Prostate gland (tissue), 2 donors: ENCODE measurements at regions not wholly inside any gene's neighbourhood (a gene's known extent, or its start where the extent isn't known, plus 50 kb on each side); places are given as distances from the start of the nearest gene placed in this dataset.

Source experiments
- DNase-seq: peaks from one replicate; pipeline ENCODE4 v3.0.0-alpha.2; 2019; ENCODE audit warnings: low spot score
- H3K27ac ChIP-seq, 2 donors: fragments of 200-600 bp; sonication (generic); 2 replicates each; pipeline ENCODE4 v1.5.1; 2017 to 2019
- H3K27me3 ChIP-seq: fragments of 200-600 bp; sonication (generic); replicated peaks from 2 replicates; pipeline ENCODE4 v1.5.1; 2019; ENCODE audit not compliant: insufficient read depth
- H3K36me3 ChIP-seq, 2 donors: fragments of 200-600 bp; sonication (generic); 1 replicate in 1 of 2; 2 replicates in 1 of 2; pipeline versions ENCODE4 v1.5.1 to v1.8.1; 2017 to 2019
- H3K4me1 ChIP-seq: fragments of 200-600 bp; sonication (generic); replicated peaks from 2 replicates; pipeline ENCODE4 v1.5.1; 2019
- H3K4me3 ChIP-seq, 2 donors: fragments of 200-600 bp; sonication (generic); 2 replicates each; pipeline ENCODE4 v1.5.1; 2017 to 2019
- H3K9me3 ChIP-seq: fragments of 200-600 bp; sonication (generic); 2 replicates; pipeline ENCODE4 v1.5.1; 2017
- POLR2A ChIP-seq: fragments of 450-650 bp; IDR thresholded peaks from one replicate; pipeline ENCODE4 v1.6.1; 2016; ENCODE audit warnings: antibody characterized with exemption, mild to moderate bottlenecking
- POLR2AphosphoS5 ChIP-seq: sonication (generic); formaldehyde crosslinking; IDR thresholded peaks from one replicate; pipeline ENCODE4 v1.6.1; 2017; ENCODE audit warnings: antibody characterized with exemption
- WGBS: methylation state at CpG from one replicate; pipeline ENCODE4 v1.1.5; 2018; 5-methylcytosine and 5-hydroxymethylcytosine counted together
- intact Hi-C: fragments of 100-400 bp; cut with DNase I; formaldehyde crosslinking; loops from one replicate; pipeline ENCODE4 v1.14.2; 2022
- TF ChIP-seq, protein P1 (sequence below), 4 experiments: fragments of 200-600 bp in 2 of 4; fragments of 450-650 bp in 2 of 4; sonication (generic) in 2 of 4; IDR thresholded peaks; 1 replicate in 3 of 4; 2 replicates in 1 of 4; pipeline ENCODE4 v1.5.1; 2016 to 2019; ENCODE audit warnings: antibody characterized with exemption in 4 of 4, mild to moderate bottlenecking in 2 of 4, moderate library complexity in 2 of 4

DNA sequence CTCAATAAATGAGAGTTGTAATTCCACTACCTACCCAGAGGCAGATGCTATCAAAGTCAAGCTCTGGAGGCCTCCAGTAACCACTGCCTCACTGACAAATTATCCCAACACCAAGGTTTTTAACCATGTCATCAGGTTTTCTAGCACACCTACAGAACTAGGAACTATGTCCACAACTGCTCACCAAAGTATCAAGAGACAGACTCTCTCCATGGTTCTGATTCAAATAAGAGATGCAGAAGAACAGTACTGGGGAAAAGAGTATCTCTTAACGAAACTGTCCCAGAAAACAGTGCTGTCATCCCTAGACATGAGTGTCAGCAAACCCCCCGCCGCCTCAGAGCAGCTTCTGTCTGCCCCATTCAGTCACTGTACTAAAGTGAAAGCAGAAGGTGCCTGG lies 301.7 kb downstream of the OMA1 start:
- intact Hi-C loops = no loop called here
- no peak overlapping the region for H3K4me3 ChIP-seq
- H3K27ac ChIP-seq = no peak overlapping the region

DNA sequence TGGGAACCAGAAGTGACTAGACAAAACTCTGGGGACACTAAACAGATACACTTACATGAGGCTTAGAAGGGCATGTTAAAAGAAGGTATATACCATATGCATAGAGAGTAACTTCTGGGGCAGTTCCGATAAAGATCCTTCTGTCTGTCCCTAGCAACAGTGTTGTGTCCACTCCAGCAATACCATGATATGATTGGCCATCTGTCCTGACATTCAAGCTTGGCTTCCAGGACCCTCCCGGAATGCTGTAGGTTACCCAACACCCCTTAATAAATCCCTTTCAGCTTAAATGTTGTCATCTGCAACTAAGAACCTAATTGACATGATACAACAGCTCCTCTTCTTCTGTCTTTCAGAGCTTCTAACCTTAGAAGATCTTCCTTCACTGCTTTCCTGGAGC lies 307.7 kb downstream of the OMA1 start:
- Histone ChIP-seq H3K4me1 (no peaks in the 10 kb centered on the region), H3K27me3 (no peaks in the 10 kb centered on the region), H3K36me3 (no peaks in the 10 kb centered on the region), H3K4me3 (no peak overlapping the region), H3K9me3 (no peaks in the 10 kb centered on the region), H3K27ac (no peak overlapping the region)
- intact Hi-C loops = no loop called here
- no peak for DNase-seq
- WGBS = 80% methylated on average over 2 of the region's 2 CpGs
- TF ChIP-seq POLR2A (no peak), POLR2AphosphoS5 (no peak)
- TF ChIP-seq, protein P1, sequence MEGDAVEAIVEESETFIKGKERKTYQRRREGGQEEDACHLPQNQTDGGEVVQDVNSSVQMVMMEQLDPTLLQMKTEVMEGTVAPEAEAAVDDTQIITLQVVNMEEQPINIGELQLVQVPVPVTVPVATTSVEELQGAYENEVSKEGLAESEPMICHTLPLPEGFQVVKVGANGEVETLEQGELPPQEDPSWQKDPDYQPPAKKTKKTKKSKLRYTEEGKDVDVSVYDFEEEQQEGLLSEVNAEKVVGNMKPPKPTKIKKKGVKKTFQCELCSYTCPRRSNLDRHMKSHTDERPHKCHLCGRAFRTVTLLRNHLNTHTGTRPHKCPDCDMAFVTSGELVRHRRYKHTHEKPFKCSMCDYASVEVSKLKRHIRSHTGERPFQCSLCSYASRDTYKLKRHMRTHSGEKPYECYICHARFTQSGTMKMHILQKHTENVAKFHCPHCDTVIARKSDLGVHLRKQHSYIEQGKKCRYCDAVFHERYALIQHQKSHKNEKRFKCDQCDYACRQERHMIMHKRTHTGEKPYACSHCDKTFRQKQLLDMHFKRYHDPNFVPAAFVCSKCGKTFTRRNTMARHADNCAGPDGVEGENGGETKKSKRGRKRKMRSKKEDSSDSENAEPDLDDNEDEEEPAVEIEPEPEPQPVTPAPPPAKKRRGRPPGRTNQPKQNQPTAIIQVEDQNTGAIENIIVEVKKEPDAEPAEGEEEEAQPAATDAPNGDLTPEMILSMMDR (IDR thresholded peaks at IDR 0.05) = no peak

More for the DNA sequence above, 301.7 kb downstream of the OMA1 start:
- peaks cover 7% of the 10 kb centered on the region for H3K4me1 ChIP-seq
- no peaks in the 10 kb centered on the region for H3K9me3 ChIP-seq
- no peak for DNase-seq
- H3K36me3 ChIP-seq = no peaks in the 10 kb centered on the region
- WGBS = 65% methylated on average over 3 of the region's 3 CpGs
- H3K27me3 ChIP-seq = peaks cover 9% of the 10 kb centered on the region
- TF ChIP-seq POLR2A = no peak
- no peak for TF ChIP-seq POLR2AphosphoS5
- TF ChIP-seq, protein P1 (IDR thresholded peaks at IDR 0.05) = no peak

DNA sequence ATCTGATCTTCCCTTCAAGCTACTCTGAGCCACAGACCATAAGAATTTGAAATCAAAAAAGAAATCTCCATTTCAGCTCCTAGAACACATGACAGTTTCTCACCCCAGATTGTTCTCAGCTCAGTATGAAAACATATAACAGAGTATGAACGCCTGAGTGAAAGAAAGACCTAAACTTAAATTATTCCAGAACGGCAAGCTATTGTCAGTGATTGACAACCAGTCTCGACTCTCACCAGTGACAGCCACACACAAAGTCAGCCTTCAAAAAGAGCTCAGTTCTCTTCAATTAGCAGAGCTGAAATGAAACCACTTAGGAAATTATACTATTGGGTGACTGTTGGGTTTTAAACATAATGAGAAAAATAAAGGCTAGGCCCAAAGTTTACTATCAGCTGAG lies 312.8 kb downstream of the OMA1 start:
- no peaks in the 10 kb centered on the region for H3K27me3 ChIP-seq
- 78% methylated on average over 3 of the region's 3 CpGs for WGBS
- intact Hi-C loops = no loop called here
- H3K9me3 ChIP-seq = no peaks in the 10 kb centered on the region
- TF ChIP-seq POLR2AphosphoS5 (no peak), POLR2A (no peak)
- TF ChIP-seq, protein P1 (IDR thresholded peaks at IDR 0.05) = no peak
- H3K27ac ChIP-seq = no peak overlapping the region
- H3K4me3 ChIP-seq = no peak overlapping the region
- DNase-seq = no peak
- H3K36me3 ChIP-seq = no peaks in the 10 kb centered on the region
- no peaks in the 10 kb centered on the region for H3K4me1 ChIP-seq

DNA sequence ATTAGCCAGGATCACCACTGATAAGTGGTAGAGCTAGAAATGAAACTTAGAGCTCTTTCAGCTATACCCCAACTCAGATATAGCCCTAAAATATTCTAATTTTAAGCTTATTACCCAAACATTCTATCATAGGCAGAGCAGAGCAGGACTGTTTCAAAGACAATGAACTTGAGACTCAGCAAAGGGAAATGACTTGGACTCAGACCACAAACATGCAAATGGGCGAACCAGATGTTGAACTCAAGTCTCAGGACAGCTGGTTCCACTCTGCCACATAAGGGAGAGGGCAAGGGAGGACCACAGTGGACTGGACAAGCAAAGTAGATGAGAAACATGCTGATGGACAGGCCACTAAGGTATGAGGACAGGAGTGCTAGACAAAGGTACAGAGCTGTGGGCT lies 315.3 kb downstream of the OMA1 start:
- Histone ChIP-seq H3K27ac (no peak overlapping the region), H3K27me3 (no peaks in the 10 kb centered on the region), H3K4me1 (no peaks in the 10 kb centered on the region), H3K4me3 (no peak overlapping the region), H3K36me3 (no peaks in the 10 kb centered on the region), H3K9me3 (no peaks in the 10 kb centered on the region)
- intact Hi-C loops = no loop called here
- 77% methylated on average over 1 of the region's 1 CpG for WGBS
- no peak for DNase-seq
- TF ChIP-seq POLR2A = no peak
- TF ChIP-seq POLR2AphosphoS5 = no peak
- TF ChIP-seq, protein P1 (IDR thresholded peaks at IDR 0.05) = no peak

DNA sequence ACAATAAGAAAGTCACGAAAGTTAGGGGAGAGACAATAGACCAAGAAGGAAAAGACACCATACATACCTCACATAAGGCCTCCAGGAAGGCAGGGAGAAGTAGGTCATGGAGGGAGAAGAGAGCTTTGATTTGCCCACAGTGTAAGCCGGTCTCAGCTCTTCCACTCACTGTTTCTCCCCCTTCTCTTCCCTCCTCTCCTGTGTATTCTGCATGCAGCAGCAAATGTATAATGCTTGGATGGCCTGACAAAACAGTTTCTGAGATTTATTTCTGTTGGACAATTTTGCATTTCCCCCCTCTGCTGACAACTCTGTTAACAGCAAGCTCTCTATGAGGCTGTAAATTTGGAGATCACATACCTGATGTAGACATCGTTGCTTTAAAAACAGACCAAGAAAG lies 318.9 kb downstream of the OMA1 start:
- Histone ChIP-seq H3K27me3 (no peaks in the 10 kb centered on the region), H3K36me3 (no peaks in the 10 kb centered on the region), H3K4me1 (no peaks in the 10 kb centered on the region), H3K4me3 (no peak overlapping the region), H3K27ac (no peak overlapping the region), H3K9me3 (no peaks in the 10 kb centered on the region)
- intact Hi-C loops = no loop called here
- WGBS = 65% methylated on average over 3 of the region's 3 CpGs
- no peak for TF ChIP-seq POLR2A
- no peak for TF ChIP-seq POLR2AphosphoS5
- TF ChIP-seq, protein P1 (IDR thresholded peaks at IDR 0.05) = no peak
- DNase-seq = no peak
